Retinal pigment epithelial cell (primary cell): ENCODE measurements at regions not wholly inside any gene's neighbourhood (a gene's known extent, or its start where the extent isn't known, plus 50 kb on each side); places are given as distances from the start of the nearest gene placed in this dataset.

Experiments used
- DNase-seq: peaks from one replicate; pipeline ENCODE4 v3.0.0-alpha.2; 2010; ENCODE audit warnings: low read depth
- H3K4me3 ChIP-seq: 2 replicates; pipeline ENCODE4 v1.5.1; 2011; ENCODE audit warnings: mild to moderate bottlenecking, low read length, control low read depth, moderate library complexity
- TF ChIP-seq, protein P1 (sequence below): conservative IDR thresholded peaks from 2 replicates; pipeline ENCODE4 v1.5.1; 2011; ENCODE audit warnings: low read depth, low read length, control low read depth, inconsistent platforms

DNA sequence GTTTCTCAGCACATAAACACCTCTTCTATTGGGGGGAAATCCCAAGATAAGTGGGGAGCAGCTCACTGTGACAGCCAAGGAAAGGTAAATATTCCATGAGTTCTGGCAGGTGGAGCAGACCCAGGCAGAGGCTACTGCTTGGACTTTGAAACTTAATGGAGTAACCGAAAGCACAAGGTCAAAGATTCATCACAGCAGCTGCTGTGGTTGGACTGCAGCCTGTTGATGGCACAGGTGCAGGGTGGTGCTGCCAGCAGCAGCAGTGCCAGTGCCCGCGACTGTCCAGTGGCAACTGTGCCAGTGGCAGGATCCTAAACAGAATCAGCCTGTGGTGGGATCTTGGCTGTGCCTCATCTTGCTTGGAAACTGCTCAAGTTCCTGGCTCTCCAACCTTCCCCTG, 81.4 kb upstream of the ARID2 start:
- DNase-seq: no peak
- no peak overlapping the region for H3K4me3 ChIP-seq
- TF ChIP-seq, protein P1, sequence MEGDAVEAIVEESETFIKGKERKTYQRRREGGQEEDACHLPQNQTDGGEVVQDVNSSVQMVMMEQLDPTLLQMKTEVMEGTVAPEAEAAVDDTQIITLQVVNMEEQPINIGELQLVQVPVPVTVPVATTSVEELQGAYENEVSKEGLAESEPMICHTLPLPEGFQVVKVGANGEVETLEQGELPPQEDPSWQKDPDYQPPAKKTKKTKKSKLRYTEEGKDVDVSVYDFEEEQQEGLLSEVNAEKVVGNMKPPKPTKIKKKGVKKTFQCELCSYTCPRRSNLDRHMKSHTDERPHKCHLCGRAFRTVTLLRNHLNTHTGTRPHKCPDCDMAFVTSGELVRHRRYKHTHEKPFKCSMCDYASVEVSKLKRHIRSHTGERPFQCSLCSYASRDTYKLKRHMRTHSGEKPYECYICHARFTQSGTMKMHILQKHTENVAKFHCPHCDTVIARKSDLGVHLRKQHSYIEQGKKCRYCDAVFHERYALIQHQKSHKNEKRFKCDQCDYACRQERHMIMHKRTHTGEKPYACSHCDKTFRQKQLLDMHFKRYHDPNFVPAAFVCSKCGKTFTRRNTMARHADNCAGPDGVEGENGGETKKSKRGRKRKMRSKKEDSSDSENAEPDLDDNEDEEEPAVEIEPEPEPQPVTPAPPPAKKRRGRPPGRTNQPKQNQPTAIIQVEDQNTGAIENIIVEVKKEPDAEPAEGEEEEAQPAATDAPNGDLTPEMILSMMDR: no peak

- no peak for DNase-seq
- TF ChIP-seq, protein P1: no peak
- H3K4me3 ChIP-seq: no peak overlapping the region
Observed at GRCh38 chr12:45651029-45651428, 78.5 kb upstream of the ARID2 start.

GRCh38 chr12:45654002-45654665, 75.4 kb upstream of the ARID2 start:
- no peak for DNase-seq
- no peak overlapping the region for H3K4me3 ChIP-seq
- TF ChIP-seq, protein P1: no peak

GRCh38 chr12:45655186-45655585, 74.3 kb upstream of the ARID2 start:
- no peak for DNase-seq
- H3K4me3 ChIP-seq: no peak overlapping the region
- TF ChIP-seq, protein P1: no peak

GRCh38 chr12:45655743-45656142, 73.8 kb upstream of the ARID2 start:
- no peak for DNase-seq
- H3K4me3 ChIP-seq: no peak overlapping the region
- TF ChIP-seq, protein P1: no peak

DNA sequence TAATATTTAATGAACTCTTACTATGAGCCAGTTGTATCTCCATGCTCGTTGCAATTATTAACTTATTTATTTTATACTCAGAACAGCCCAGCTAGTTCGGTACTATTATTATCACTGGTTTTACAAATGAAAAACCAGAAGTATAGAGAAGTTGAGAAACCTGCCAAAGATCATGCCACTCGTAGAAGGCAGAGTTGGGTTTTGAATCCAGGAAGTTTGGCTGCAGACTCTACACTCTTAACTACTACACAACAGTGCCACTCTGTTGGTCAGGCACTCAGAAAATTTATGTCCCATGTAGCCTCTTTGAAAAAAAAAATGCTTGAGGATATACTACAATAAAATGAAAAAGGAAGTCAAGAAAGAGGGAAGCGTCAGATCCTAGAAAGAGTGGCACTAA, 71.5 kb upstream of the ARID2 start:
- H3K4me3 ChIP-seq: no peak overlapping the region
- no peak for DNase-seq
- TF ChIP-seq, protein P1: no peak

DNA sequence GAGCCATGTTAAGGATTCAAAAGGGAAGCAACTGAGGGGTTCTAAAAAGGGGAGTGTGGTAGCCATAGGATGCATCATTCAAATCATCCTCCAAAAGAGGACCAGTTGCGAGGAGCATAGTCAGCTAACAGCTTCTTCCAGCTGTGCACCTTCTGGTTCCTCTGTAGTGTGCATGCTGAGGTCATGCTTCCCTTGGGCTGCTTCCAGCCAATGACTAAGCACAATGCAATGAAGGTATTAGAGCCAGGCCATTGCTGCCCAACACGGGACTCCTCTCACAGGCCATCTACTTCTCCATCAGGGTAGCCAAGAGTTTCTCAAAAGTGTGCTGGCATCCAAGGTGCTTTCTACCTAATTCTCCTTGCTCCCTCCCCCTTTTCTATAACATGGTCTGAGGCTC, 69.2 kb upstream of the ARID2 start:
- TF ChIP-seq, protein P1: no peak
- no peak for DNase-seq
- no peak overlapping the region for H3K4me3 ChIP-seq
